MCF 10A (cell line): ENCODE measurements at regions not wholly inside any gene's neighbourhood (a gene's known extent, or its start where the extent isn't known, plus 50 kb on each side); places are given as distances from the start of the nearest gene placed in this dataset.

Experiments used
- BruUV-seq: library from RNA; stranded (reverse); fragments of 400-500 nt; replicated peaks from 2 replicates; lab custom pipeline; 2021; lab: Mats Ljungman, UMichigan
- CTCF ChIA-PET: fragments of 300-600 bp; sonication (Branson Sonifier 250); formaldehyde crosslinking; extraction: SDS; loops from one replicate; lab custom pipeline; 2021; ENCODE audit warnings: antibody characterized with exemption, inconsistent platforms; lab: Yijun Ruan, JAX
- POLR2A ChIA-PET: fragments of 300-600, 350-650 bp; sonication (Branson Sonifier 250); formaldehyde crosslinking; extraction: SDS; loops from one replicate; lab custom pipeline; 2020; ENCODE audit warnings: antibody characterized with exemption, inconsistent platforms; lab: Yijun Ruan, JAX
- DNase-seq: peaks from one replicate; pipeline ENCODE4 v3.0.0-alpha.2; 2018; ENCODE audit not compliant: unreplicated experiment
- H3K27ac Mint-ChIP-seq: one replicate; pipeline ENCODE4 v1.8.0; 2022; ENCODE audit warnings: mild to moderate bottlenecking, low read depth, mixed read lengths; ENCODE audit not compliant: unreplicated experiment
- H3K27me3 Mint-ChIP-seq: one replicate; pipeline ENCODE4 v1.8.0; 2022; ENCODE audit warnings: mixed read lengths; ENCODE audit not compliant: insufficient read depth, unreplicated experiment
- H3K36me3 Mint-ChIP-seq: one replicate; pipeline ENCODE4 v1.8.0; 2022; ENCODE audit warnings: mild to moderate bottlenecking, moderate library complexity, mixed read lengths; ENCODE audit not compliant: insufficient read depth, unreplicated experiment
- H3K4me1 Mint-ChIP-seq: one replicate; pipeline ENCODE4 v1.8.0; 2022; ENCODE audit warnings: mixed read lengths; ENCODE audit not compliant: insufficient read depth, unreplicated experiment
- H3K4me3 Mint-ChIP-seq: one replicate; pipeline ENCODE4 v1.8.0; 2022; ENCODE audit warnings: mild to moderate bottlenecking, moderate library complexity, mixed read lengths; ENCODE audit not compliant: unreplicated experiment
- H3K9me3 Mint-ChIP-seq: one replicate; pipeline ENCODE4 v1.8.0; 2022; ENCODE audit warnings: mixed read lengths; ENCODE audit not compliant: unreplicated experiment
- CTCF ChIP-seq: fragments of 200-600 bp; IDR thresholded peaks from one replicate; pipeline ENCODE4 v1.8.0; 2022; ENCODE audit warnings: antibody characterized with exemption, mild to moderate bottlenecking; ENCODE audit not compliant: unreplicated experiment
- intact Hi-C: fragments of 100-400 bp; cut with micrococcal nuclease; formaldehyde crosslinking; loops from 2 replicates; pipeline ENCODE4 v1.14.1; 2022

- no peak for TF ChIP-seq CTCF
- intact Hi-C loops = no loop called here
- H3K36me3 Mint-ChIP-seq = no peaks in the 10 kb centered on the region
- H3K4me3 Mint-ChIP-seq = no peak overlapping the region
- H3K27me3 Mint-ChIP-seq = no peaks in the 10 kb centered on the region
- no peak overlapping the region for H3K27ac Mint-ChIP-seq
- no peak for DNase-seq
- ChIA-PET POLR2A (no interaction called here), CTCF (no interaction called here)
- no peaks in the 10 kb centered on the region for H3K9me3 Mint-ChIP-seq
- no TSS peak for BruUV-seq
- peaks cover 5% of the 10 kb centered on the region for H3K4me1 Mint-ChIP-seq
Measured at GRCh38 chr3:86800116-86800515, 190.8 kb downstream of the VGLL3 start.

- peak; percentile 31 for DNase-seq
- intact Hi-C loops = no loop called here
- POLR2A ChIA-PET = interaction anchor here (0.6 to 1.9 kb wide), 7 partner anchors 14 to 197 kb away, joined by 3 to 10 read pairs (median 3); partner anchors contain the start of gene VGLL3
- Mint-ChIP-seq H3K27me3 (no peaks in the 10 kb centered on the region), H3K9me3 (no peaks in the 10 kb centered on the region), H3K36me3 (no peaks in the 10 kb centered on the region), H3K4me3 (no peak overlapping the region), H3K27ac (no peak overlapping the region), H3K4me1 (peaks cover 18% of the 10 kb centered on the region)
- CTCF ChIA-PET = interaction anchor here (0.9 to 1.1 kb wide), 2 partner anchors 13 to 190 kb away, joined by 3 read pairs; no protein-coding TSS in a partner anchor
- BruUV-seq = no TSS peak
- no peak for TF ChIP-seq CTCF
Measured at GRCh38 chr3:86797946-86798345, 193.0 kb downstream of the VGLL3 start.

GRCh38 chr3:86794361-86795065 lies 196.4 kb downstream of the VGLL3 start:
- H3K27ac Mint-ChIP-seq = peak overlapping the region; percentile 98
- no TSS peak for BruUV-seq
- ChIA-PET POLR2A (interaction anchor here (0.6 to 2.5 kb wide), 5 partner anchors 29 to 196 kb away, joined by 3 to 20 read pairs (median 5); partner anchors contain the start of gene VGLL3), CTCF (interaction anchor here (0.6 kb wide), 1 partner anchor 70 kb away, joined by 3 read pairs; no protein-coding TSS in a partner anchor)
- H3K4me3 Mint-ChIP-seq = no peak overlapping the region
- no peaks in the 10 kb centered on the region for H3K27me3 Mint-ChIP-seq
- TF ChIP-seq CTCF = no peak
- no peak for DNase-seq
- H3K36me3 Mint-ChIP-seq = no peaks in the 10 kb centered on the region
- peaks cover 26% of the 10 kb centered on the region for H3K4me1 Mint-ChIP-seq
- intact Hi-C loops = loop anchor here (2.0 to 5.0 kb wide), 2 partner anchors 128 to 198 kb away; partner anchors contain the start of gene VGLL3
- H3K9me3 Mint-ChIP-seq = no peaks in the 10 kb centered on the region

GRCh38 chr3:86793786-86794185 lies 197.2 kb downstream of the VGLL3 start:
- CTCF ChIA-PET = interaction anchor here (0.6 kb wide), 1 partner anchor 153 kb away, joined by 3 read pairs; no protein-coding TSS in a partner anchor

More at GRCh38 chr3:86793786-86794185, 197.2 kb downstream of the VGLL3 start:
- no TSS peak for BruUV-seq
- DNase-seq = peak; percentile 75
- Mint-ChIP-seq H3K27ac (peak overlapping the region; percentile 98), H3K9me3 (no peaks in the 10 kb centered on the region), H3K36me3 (no peaks in the 10 kb centered on the region), H3K4me1 (peaks cover 22% of the 10 kb centered on the region), H3K4me3 (peak overlapping the region; percentile 49), H3K27me3 (no peaks in the 10 kb centered on the region)
- POLR2A ChIA-PET = interaction anchor here (0.6 to 2.5 kb wide), 6 partner anchors 30 to 374 kb away, joined by 3 to 20 read pairs (median 4); partner anchors contain the start of gene VGLL3
- TF ChIP-seq CTCF = no peak
- intact Hi-C loops = loop anchor here (2.0 to 5.0 kb wide), 2 partner anchors 129 to 199 kb away; partner anchors contain the start of gene VGLL3
